ENCODE measurements at regions not wholly inside any gene's neighbourhood (a gene's known extent, or its start where the extent isn't known, plus 50 kb on each side); places are given as distances from the start of the nearest gene placed in this dataset.

DNA sequence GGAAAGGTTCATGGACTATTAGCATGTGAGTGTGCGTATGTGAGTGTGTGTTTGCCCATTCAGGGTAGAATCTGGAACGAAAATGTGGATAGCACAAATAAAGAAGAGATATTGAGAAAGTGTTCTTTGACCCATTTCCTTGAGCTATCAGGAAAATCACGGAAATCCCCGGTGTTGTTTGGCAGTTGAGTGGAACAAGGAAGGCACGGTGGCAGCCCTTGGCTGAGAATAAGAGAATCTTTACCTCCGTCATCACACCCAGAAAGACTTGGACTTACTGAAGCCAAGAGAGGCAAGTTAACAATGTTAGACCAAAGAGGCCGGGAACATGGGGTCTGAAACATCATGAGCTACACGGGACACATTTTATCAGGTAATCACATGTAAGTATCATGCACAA is 588.9 kb upstream of the BTBD3 start:
- Mint-ChIP-seq H3K27me3 (ENCODE audit: low read depth, unreplicated experiment) (no peaks in the 10 kb centered on the region), H3K27ac (ENCODE audit: unreplicated experiment) (no peak overlapping the region), H3K9me3 (ENCODE audit: unreplicated experiment) (peaks cover 2% of the 10 kb centered on the region), H3K36me3 (ENCODE audit: low read depth, unreplicated experiment) (no peaks in the 10 kb centered on the region), H3K4me1 (ENCODE audit: low read depth, unreplicated experiment) (peaks cover 11% of the 10 kb centered on the region), H3K4me3 (ENCODE audit: unreplicated experiment) (no peak overlapping the region)
- Histone ChIP-seq H3K27ac (ENCODE audit: low read depth, low read length) (no peak overlapping the region), H3K4me3 (ENCODE audit: insufficient read depth, low read depth, low read length) (no peak overlapping the region), H4K20me1 (ENCODE audit: insufficient read depth, low read length) (no peaks in the 10 kb centered on the region), H3K9me3 (ENCODE audit: insufficient read depth, low read depth, low read length) (no peaks in the 10 kb centered on the region), H3K4me1 (ENCODE audit: insufficient read depth, low read length) (no peaks in the 10 kb centered on the region), H2AFZ (ENCODE audit: low read depth, low read length) (no peak overlapping the region), H3K4me2 (ENCODE audit: low read length) (no peak overlapping the region), H3K79me2 (ENCODE audit: insufficient read depth, low read length) (no peaks in the 10 kb centered on the region), H3K27me3 (ENCODE audit: insufficient read depth, low read length) (no peaks in the 10 kb centered on the region), H3K36me3 (ENCODE audit: insufficient read depth, low read length) (no peaks in the 10 kb centered on the region), H3K9ac (ENCODE audit: low read length) (no peak overlapping the region)
- no peak for FAIRE-seq
- no peak for DNase-seq (ENCODE audit: low read depth)
- no peak for TF ChIP-seq EZH2 (IDR thresholded peaks at IDR 0.05; ENCODE audit: insufficient read depth, low read length)
- TF ChIP-seq CTCF (IDR thresholded peaks at IDR 0.05; ENCODE audit: insufficient read depth, low read depth, low read length): no peak

GRCh38 chr20:11329271-11329670 is 588.4 kb upstream of the BTBD3 start:
- no peak overlapping the region for H3K27ac Mint-ChIP-seq (ENCODE audit: unreplicated experiment)
- no peaks in the 10 kb centered on the region for H3K4me1 ChIP-seq (ENCODE audit: insufficient read depth, low read length)
- peaks cover 11% of the 10 kb centered on the region for H3K4me1 Mint-ChIP-seq (ENCODE audit: low read depth, unreplicated experiment)
- no peak overlapping the region for H3K27ac ChIP-seq (ENCODE audit: low read depth, low read length)
- FAIRE-seq (no peak), DNase-seq (ENCODE audit: low read depth) (no peak)
- no peaks in the 10 kb centered on the region for H3K36me3 ChIP-seq (ENCODE audit: insufficient read depth, low read length)
- H3K4me3 ChIP-seq (ENCODE audit: insufficient read depth, low read depth, low read length): no peak overlapping the region
- H3K36me3 Mint-ChIP-seq (ENCODE audit: low read depth, unreplicated experiment): no peaks in the 10 kb centered on the region
- no peaks in the 10 kb centered on the region for H4K20me1 ChIP-seq (ENCODE audit: insufficient read depth, low read length)
- H3K4me2 ChIP-seq (ENCODE audit: low read length): no peak overlapping the region
- H2AFZ ChIP-seq (ENCODE audit: low read depth, low read length): no peak overlapping the region
- no peak for TF ChIP-seq EZH2 (IDR thresholded peaks at IDR 0.05; ENCODE audit: insufficient read depth, low read length)
- TF ChIP-seq CTCF (IDR thresholded peaks at IDR 0.05; ENCODE audit: insufficient read depth, low read depth, low read length): no peak
- H3K9me3 Mint-ChIP-seq (ENCODE audit: unreplicated experiment): peaks cover 2% of the 10 kb centered on the region
- no peaks in the 10 kb centered on the region for H3K79me2 ChIP-seq (ENCODE audit: insufficient read depth, low read length)
- H3K4me3 Mint-ChIP-seq (ENCODE audit: unreplicated experiment): no peak overlapping the region
- no peaks in the 10 kb centered on the region for H3K27me3 ChIP-seq (ENCODE audit: insufficient read depth, low read length)
- no peaks in the 10 kb centered on the region for H3K27me3 Mint-ChIP-seq (ENCODE audit: low read depth, unreplicated experiment)
- H3K9me3 ChIP-seq (ENCODE audit: insufficient read depth, low read depth, low read length): no peaks in the 10 kb centered on the region
- no peak overlapping the region for H3K9ac ChIP-seq (ENCODE audit: low read length)

DNA sequence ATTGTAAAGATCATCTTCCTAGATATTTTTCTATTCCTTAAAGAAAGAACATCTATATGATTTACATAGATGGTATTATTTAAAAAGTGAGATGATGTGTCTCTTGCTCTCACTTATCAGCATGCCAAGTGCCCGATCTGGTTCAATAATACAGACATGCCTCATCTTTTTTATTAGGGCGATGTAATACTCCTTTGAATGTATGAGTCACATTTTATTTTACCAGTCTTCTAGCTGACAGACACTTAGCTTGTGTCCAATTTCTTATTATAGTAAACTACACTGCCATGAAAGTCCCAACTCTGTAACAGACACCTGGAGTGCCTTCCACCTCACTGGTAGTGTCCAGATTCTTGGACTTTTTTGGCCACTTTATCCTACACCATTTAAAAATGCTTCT is 586.6 kb upstream of the BTBD3 start:
- TF ChIP-seq EZH2 (IDR thresholded peaks at IDR 0.05; ENCODE audit: insufficient read depth, low read length) (no peak), CTCF (IDR thresholded peaks at IDR 0.05; ENCODE audit: insufficient read depth, low read depth, low read length) (no peak)
- Mint-ChIP-seq H3K4me3 (ENCODE audit: unreplicated experiment) (no peak overlapping the region), H3K27me3 (ENCODE audit: low read depth, unreplicated experiment) (no peaks in the 10 kb centered on the region), H3K27ac (ENCODE audit: unreplicated experiment) (no peak overlapping the region), H3K4me1 (ENCODE audit: low read depth, unreplicated experiment) (peaks cover 17% of the 10 kb centered on the region), H3K36me3 (ENCODE audit: low read depth, unreplicated experiment) (no peaks in the 10 kb centered on the region), H3K9me3 (ENCODE audit: unreplicated experiment) (no peaks in the 10 kb centered on the region)
- Histone ChIP-seq H3K9me3 (ENCODE audit: insufficient read depth, low read depth, low read length) (no peaks in the 10 kb centered on the region), H3K27me3 (ENCODE audit: insufficient read depth, low read length) (no peaks in the 10 kb centered on the region), H3K4me1 (ENCODE audit: insufficient read depth, low read length) (no peaks in the 10 kb centered on the region), H3K27ac (ENCODE audit: low read depth, low read length) (no peak overlapping the region), H3K79me2 (ENCODE audit: insufficient read depth, low read length) (no peaks in the 10 kb centered on the region), H3K4me3 (ENCODE audit: insufficient read depth, low read depth, low read length) (no peak overlapping the region), H3K36me3 (ENCODE audit: insufficient read depth, low read length) (no peaks in the 10 kb centered on the region), H3K9ac (ENCODE audit: low read length) (no peak overlapping the region), H3K4me2 (ENCODE audit: low read length) (no peak overlapping the region), H4K20me1 (ENCODE audit: insufficient read depth, low read length) (no peaks in the 10 kb centered on the region), H2AFZ (ENCODE audit: low read depth, low read length) (no peak overlapping the region)
- no peak for FAIRE-seq
- DNase-seq (ENCODE audit: low read depth): no peak
